Activated CD8-positive, alpha-beta memory T cell treated with anti-CD3 and anti-CD28 coated beads for 4 hours (primary cell): ENCODE measurements at regions not wholly inside any gene's neighbourhood (a gene's known extent, or its start where the extent isn't known, plus 50 kb on each side); places are given as distances from the start of the nearest gene placed in this dataset.

Experiments
- DNase-seq, 2 donors: peaks; one replicate each; pipeline ENCODE4 v3.0.0-alpha.2; 2020; ENCODE audit warnings: low read depth in 2 of 2

DNA sequence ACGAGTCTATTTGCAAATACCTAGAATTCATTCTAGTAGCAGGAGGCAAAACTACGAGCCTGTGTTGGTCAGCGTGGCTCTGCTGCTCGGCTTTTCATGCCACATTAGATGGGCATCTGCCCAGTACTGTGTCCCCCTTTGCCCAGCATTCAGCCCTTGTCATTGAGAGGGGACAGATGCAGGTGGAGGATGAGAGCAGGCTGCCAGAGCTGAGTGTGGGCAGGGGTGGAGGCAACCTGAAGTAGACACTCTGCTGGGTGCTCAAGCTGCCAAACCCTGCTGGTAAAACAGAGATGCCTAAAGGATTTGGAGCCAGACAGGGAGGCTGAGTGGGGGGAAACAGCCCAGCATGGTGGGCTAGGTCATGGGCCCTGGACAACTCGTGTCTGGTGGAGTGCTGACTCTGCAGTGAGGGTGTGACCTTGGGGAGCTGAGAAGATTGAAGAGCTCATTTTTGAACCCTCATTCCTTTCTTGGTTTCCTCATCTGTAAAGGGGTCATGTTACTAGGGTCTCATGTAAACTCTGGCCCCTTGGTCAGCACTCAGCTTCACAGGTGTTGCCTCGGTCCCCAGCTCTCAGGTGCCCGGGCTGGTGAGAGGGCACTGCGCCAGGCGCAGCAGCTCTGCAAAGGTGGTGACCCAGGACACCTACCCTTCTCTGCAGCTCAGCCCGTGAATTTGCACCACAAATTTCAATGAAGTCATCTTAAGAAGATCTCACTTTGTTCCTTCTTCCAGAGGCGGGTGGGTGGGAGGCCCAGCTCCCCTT, 64.2 kb upstream of the BHLHE23 start:
- no peak for DNase-seq

DNA sequence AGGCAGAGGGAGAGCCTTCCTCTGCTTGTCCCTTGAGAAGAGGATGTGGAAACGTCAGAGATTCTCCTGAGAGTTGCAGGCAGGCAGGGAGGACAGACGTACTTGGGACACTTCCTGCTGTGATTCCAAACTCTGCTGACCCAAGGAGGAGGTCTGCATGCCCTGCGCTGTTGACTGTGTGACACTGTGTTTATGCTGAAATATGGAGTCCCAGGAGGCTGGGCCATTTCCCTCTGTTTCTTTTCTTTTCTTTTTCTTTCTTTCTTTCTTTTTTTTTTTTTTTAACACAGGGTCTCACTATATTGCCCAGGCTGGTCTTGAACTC, 63.5 kb upstream of the BHLHE23 start:
- DNase-seq, result no peak

DNA sequence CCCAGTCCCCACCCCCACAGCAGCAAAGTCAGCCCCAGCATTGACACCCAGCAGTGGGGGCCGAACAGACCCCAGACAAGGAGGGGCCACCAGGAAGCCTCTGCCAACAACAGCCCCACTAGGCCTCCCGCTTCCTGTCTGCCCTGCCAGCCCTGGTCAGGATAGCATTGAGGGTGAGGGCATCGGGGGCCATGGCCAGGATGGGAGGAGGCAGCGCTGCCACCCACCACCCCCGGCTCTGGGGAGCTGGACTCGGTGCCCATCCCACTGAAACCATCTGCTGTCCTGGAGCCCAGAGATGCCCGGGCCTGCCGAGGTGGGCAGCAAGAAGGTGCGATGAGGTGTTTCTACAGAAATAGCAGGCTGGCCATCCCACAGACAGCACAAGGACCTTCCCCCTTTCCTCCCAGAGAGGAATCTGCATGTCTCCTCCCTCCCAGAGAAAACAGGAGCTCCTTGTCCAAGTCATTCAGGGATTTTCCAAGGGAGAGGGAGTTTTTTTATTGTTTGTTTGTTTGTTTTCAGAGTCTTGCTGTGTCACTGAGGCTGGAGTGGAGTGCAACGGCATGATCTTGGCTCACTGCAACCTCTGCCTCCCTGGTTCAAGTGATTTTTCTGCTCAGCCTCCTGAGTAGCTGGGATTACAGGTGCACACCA, 62.1 kb upstream of the BHLHE23 start:
- DNase-seq, result no peak

DNA sequence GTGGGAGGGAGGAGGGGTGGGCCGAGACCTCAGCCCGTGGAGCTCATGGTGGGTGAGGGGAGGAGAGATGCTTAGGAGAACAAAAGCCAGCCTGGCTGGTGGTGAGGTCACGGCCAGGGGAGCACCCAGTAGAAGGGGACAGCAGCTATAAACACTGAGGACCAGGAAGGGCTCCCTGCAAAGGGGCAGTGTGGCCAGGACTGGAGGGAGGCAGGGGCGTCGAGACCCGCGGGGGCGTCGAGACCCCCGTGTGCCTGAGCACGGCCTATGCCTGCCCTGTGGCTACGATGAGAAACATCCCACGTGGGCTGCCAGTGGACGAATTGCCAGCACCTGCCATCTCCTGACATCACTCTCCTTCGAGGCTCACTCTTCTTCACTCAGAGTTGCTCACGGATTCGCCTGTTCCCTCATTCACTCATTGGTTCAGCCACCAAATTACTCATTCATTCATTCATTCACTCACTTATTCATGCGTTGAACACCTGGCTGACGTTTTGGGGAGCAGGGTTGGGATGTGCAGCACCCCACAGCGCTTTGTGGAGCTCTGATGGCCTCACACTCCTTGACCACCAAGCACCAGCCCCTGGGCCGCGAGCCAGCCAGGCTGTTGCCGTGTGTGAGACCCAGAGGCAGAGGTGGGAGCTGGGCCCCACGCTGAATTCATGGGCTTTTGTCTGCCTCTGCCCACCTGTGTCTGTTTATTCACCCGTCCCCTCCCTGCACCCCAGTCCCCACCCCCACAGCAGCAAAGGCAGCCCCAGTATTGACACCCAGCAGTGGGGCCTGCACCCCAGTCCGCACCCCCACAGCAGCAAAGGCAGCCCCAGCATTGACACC, 61.2 kb upstream of the BHLHE23 start:
- DNase-seq, result no peak

DNA sequence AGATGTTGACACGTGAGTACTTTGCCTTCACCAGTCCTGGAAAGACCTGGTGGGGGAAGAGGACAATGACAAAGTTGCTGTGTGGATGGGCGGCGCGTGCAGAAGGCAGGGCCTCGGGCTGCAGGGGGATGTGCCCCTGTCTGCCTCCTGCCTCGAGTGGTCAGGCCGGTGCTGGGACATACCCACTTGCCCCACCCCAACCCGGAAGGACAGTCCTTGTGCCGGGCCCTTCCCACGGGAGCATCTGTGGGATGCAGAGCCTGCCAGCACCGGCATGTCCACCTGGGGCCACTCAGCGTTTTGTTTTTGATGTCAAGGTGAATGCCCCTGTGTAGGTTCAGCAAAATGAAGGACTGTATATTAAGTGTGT, 60.5 kb upstream of the BHLHE23 start:
- DNase-seq, result no peak

DNA sequence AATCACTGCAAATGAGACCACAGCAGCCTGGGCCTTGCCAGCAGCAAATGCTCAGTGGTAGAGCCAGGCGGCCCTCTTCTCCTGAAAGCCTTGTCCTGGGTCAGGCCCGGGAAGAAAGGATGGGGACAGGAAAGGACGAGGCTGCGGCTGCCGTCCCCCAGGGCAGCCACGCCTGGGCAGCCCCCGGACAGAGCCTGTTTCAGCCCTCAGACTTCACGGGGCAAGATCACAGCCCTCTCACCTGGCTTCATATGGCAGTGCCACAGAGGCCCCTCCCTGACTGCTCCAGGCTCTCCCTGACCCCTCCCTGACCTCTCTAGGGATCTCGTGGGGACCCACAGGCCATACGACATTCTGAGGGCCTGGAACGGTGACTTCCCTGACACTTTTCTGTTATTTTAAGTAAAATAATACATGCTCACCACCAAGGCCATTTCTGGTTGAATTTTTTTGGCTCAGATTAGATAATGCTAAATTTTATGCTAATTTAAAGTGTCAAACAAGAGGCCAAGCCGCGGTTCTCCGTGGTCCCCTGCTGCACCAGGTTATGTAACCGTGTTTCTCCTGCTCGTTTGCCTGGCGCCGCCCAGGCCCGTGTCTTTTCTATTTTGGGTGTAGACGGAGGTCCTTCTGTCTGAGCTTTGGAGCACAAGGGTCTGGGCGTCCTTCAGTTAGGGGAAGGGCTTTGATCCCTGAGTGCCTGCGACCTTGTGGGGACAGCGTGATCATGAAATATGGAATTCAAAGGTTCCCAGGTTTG, 59.9 kb upstream of the BHLHE23 start:
- DNase-seq, result no peak

DNA sequence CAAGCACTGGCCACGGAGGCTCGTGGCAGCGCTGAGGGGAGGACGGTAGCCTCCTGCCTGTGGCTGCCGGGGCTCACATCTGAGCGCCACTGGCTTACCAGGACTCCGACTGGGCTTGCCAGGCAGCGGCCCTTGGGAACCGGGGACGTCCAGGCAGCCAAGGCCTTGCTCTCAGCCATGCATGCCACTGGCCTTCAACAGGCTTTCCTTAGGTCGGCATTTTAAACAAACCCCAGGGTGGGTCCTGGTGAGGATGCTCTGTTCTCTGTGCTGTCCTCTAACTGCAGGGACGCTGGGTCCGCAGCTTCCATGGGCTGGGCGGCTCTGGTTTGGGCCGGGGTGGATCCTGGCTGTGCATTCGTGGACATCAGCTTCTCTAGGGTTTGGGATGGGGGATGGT, 59.1 kb upstream of the BHLHE23 start:
- DNase-seq, result no peak

DNA sequence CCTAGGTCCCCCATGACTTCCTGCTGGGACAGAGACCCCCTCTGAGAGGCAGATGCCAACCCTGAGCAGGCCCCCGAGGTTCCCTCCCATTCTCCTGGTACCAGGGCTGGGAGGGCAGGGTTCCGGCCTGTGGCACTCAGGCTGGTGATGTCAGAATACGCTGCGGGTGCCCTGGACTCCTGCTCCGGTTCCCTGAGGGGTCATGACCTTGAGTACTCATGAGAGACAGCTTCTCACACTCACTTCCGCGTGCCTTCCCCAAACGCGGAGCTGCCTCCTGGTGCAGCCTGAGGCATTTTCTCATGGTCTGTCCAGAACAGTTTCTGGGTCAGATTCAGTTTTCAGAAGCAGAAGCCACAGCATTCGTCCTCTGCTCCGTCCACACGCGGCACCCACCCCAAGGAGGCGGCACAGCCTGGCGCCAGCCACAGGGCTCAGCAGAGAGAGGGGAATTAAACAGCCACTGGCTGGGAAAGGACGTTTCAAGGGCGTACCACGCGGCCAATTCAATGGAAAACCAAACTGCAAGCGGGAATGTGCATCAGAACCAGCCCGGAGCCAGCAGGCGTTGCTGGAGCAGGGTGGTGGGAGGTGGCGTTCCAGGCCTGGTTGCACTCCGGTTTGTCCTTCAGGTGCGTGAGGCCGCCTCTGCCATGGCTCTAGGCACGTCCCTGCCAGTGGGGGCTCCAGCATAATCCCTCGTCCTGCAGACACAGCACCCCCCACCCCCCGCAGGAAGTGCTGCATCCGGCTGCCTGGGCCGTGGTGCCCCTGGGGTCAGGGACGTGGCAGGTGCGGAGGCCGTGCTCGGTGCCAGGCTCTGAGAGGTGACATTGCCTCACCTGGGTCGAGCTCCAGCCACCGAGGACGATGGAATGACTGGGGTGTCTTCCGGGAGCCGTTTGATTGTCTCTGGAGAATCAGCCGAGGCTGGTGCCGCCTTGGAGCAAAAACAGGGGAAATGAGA, 58.3 kb upstream of the BHLHE23 start:
- DNase-seq, result no peak

DNA sequence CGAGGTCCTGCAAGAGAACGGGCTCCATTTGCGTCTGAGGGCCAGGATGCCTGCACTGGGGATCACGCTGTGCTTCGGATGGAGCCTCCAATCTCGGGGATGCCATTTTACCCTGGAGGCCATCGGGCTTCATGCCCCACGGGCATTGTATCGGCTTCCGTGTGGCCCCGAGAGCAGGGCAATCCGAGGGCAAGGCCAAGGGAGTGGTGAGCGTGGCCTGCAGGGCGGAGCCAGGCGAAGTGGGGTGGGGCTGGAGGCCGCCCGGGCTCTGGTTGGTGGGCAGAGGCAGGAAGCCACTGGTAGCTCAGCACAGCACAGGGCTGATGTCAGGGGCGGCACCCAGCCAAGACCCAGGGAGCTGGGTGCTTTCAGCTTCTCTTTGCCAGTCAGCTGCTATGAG, 57.5 kb upstream of the BHLHE23 start:
- no peak for DNase-seq

DNA sequence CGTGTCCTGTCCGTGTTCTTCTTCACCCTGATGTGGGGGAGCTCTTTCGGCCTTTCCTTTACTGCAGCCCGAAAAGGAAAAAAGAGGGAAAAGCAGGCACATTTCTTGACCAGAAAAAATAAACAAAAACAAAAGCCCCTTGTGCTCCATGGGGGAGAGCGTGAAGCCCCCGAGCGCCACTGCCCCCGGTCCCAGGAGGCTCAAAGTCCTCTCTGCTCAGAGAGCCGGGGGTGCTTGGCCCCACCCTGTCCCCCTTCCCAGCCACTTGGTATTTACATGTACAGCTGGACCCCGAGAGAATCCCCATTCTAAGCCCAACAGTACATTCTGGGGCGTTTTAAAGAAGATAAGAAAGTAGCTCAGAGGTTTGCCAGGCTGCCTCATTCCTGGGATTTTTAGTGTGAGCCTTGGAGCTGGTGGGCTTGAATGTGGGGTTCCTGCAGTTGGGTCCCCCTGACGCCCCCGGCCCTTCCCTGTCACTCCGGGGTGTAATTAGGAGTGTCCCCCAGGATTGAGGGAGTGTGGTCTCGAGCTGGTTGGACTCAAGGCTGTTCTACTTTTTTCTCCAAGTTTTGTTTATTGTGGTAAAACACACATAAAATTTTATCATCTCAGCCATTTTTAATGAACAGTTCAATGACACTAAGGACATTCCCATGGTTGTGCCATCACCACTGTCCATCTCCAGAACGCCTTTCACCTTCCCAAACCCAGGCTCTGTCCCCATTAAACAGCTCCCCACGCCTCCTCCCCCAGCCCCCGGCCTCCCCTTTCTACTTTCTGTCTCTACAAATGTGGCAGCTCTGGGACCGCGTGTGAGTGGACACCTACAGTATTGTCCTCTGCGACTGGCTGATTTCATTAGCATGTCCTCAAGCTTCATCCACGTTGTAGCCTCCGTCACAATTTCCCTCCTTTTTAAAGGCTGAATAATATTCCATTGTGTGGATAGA, 55.7 kb upstream of the BHLHE23 start:
- DNase-seq, result no peak

DNA sequence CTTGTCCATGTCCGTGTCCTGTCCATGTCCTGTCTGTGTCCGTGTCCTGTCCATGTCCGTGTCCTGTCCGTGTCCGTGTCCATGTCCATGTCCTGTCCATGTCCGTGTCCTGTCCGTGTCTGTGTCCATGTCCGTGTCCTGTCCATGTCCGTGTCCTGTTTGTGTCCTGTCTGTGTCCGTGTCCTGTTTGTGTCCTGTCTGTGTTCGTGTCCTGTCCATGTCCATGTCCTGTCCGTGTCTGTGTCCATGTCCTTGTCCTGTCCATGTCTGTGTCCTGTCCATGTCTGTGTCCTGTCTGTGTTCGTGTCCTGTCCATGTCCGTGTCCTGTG, 55.0 kb upstream of the BHLHE23 start:
- no peak for DNase-seq

DNA sequence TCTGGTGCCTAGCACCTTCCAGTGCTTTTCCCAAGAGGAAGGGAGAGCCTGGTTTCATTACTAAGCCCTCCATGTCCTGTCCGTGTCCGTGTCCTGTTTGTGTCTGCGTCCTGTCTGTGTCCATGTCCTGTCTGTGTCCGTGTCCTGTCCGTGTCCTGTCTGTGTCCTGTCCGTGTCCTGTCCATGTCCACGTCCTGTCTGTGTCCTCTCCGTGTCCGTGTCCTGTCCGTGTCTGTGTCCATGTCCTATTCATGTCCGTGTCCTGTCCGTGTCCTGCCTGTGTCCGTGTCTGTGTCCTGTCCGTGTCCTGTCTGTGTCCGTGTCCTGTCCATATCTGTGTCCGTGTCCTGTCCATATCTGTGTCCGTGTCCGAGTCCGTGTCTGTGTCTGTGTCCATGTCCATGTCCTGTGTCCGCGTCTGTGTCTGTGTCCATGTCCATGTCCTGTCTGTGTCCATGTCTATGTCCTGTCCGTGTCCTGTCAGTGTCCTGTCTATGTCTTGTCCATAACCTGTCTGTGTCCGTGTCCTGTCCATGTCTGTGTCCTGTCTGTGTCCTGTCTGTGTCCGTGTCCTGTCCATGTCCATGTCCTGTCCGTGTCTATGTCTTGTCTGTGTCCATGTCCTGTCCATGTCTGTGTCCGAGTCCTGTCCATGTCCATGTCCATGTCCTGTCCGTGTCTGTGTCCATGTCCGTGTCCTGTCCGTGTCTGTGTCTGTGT, 54.4 kb upstream of the BHLHE23 start:
- DNase-seq, result no peak

DNA sequence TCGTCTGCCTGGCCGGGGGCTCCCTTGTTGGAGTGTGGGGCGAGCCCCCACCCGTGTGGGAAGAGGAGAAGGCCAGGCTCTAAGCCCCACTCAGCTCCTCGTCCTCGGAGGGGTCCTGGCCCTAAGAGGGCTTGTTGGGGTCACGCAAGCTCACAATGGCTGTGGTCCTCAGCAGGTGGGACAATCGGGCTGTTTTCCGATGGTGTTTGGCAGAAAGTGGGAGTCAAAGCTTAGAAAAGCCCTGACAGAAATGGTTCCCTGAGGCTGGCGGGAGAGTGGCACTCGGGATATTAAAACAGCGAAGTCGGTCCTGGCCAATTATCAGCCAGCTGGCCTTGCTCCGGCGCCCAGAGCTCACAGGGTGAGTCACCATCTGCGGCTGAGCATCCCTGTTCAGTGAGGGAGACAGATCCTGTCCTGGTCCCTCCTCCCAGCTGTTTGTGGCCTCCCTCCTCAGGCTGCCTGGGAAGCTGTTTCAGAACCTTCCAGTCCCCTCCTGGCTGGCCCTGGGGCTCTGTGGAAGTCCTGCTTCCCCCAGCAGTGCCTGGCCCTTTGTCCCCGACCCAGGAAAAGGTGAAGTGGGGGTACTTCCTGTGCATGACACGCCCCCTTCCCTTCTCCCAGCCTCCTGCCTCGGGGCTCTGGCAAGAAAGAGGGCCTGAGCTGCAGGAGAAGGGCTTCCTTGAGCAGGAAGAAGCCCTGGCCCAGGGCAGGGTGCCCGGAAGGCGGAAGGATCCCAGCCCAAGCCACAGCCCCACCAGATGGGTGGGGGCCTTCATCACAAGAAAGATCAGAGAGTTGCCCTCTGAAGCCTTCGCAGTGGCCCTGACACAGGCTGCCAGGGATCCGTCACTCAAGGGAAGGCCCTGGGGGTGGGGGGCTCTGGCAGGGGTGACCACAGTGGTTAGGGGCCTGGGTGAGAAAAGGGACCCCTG, 53.6 kb upstream of the BHLHE23 start:
- no peak for DNase-seq

DNA sequence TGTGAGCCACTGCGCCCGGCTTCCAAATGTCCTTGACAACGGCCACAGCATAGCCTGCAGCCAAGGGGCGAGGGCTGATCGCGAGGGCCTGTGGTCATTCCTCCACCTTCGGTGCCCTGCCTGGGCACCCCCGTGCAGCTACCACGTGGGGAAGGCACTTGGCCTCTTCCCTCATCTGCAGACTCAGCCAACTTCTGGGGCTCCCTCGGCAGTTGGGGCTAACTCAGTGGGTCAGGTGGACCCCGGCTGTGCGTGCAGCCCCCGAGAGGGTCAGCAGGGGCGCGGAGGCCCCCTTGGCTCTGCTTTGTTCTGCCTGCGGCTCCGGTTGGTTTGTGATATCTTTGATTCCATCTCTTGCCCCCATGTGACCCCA, 52.9 kb upstream of the BHLHE23 start:
- no peak for DNase-seq

DNA sequence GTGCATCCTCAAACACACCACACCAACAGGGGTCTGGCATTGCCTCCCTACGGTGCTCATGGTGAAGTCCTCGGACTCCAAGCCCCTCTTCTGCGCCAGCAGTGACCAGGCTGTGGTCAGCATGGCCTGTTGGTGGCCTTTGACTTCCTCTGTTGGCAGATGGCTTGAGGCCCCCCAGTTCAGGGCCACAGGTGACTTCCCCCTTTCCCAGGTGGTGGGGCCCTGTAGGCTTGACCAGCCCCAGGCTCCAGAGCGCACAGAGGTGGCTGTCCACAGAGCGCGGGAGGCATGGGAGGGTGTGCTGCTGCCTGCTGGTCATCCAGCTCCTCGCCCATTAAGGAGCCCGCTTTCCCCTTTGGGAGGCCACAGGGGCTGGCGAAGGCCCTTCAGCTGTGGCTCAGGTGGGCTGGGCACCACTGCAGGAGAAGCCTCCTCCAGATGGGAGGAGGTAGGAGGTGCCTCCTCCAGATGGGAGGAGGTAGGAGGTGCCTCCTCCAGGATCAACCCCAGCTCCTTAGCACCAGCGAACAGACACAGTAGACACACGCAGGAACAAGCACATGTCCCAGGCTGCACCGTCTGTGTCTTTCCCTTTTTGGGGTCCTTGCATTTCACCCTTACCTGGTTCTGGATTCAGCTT, 52.1 kb upstream of the BHLHE23 start:
- DNase-seq, result no peak

DNA sequence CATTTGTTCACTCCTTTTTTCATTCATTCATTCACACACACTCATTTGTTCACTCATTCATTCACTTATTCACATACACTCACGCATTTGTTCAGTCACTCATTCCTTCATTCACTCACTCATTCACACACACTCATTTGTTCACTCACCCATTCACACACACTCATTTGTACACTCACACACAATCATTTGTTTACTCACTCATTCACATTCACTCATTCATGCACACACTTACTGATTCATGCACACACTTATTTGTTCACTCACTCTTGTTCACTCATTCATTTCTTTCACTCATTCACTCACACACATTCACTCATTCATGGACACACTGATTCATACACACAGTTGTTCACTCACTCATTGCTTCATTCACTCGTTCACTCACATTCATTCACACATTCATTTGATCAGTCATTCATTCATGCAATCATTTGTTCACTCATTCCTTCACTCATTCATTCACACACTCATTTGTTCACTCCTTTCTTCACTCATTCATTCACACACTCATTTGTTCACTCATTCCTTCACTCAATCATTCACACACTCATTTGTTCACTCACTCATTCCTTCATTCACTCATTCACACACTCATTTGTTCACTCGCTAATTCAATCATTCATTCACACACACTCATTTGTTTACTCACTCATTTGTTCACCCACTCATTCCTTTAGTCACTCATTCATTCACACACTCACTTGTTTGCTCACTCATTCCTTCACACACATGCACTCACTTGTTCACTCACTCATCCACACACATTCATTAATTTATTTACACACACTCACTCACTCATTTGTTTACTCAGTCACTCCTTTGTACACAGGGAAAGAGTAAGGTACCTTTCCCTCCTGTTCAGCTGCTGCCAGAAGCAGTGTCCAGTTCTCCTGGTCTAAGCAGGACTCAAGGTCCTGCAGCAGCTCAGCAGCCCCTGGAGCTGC, 50.7 kb upstream of the BHLHE23 start:
- no peak for DNase-seq
